ENCODE measurements at regions not wholly inside any gene's neighbourhood (a gene's known extent, or its start where the extent isn't known, plus 50 kb on each side); places are given as distances from the start of the nearest gene placed in this dataset.
A peak's percentile ranks its signal among the peaks of the same experiment; 100 is the strongest.

DNA sequence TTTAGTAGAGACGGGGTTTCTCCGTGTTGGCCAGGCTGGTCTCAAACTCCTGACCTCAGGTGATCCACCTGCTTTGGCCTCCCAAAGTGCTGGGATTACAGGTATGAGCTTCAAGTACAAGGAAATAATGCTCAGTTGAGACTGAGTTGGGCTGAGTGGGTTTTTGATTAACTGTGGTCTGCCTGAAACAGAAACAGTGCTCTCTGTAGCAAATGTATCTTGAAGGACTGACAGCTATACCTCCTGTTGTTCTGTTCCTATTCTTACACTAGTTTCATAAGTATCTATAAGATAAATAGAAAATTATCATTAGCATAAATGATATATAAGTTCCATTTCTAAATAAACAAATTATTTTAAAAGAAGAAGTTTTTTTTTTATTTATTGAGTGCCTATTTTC is 142.8 kb upstream of the PTPRK start:
- Histone ChIP-seq H3K9me3 (ENCODE audit: control insufficient read depth, low read length) (no peaks in the 10 kb centered on the region), H3K4me1 (ENCODE audit: control insufficient read depth, insufficient read depth, low read length) (peaks cover 11% of the 10 kb centered on the region), H3K9ac (ENCODE audit: low read length) (no peak overlapping the region), H3K4me3 (ENCODE audit: low read length) (no peak overlapping the region), H3K36me3 (ENCODE audit: control insufficient read depth, insufficient read depth, low read length, severe bottlenecking) (no peaks in the 10 kb centered on the region), H3K27me3 (replicated peaks; ENCODE audit: control insufficient read depth, insufficient read depth, low read length) (no peaks in the 10 kb centered on the region)
- DNase-seq (ENCODE audit: low read depth): no peak

GRCh38 chr6:128659878-128660622 is 139.7 kb upstream of the PTPRK start:
- peak; percentile 1 for DNase-seq (ENCODE audit: low read depth)
- Histone ChIP-seq H3K27me3 (replicated peaks; ENCODE audit: control insufficient read depth, insufficient read depth, low read length) (no peaks in the 10 kb centered on the region), H3K9ac (ENCODE audit: low read length) (no peak overlapping the region), H3K9me3 (ENCODE audit: control insufficient read depth, low read length) (no peaks in the 10 kb centered on the region), H3K4me1 (ENCODE audit: control insufficient read depth, insufficient read depth, low read length) (peaks cover 24% of the 10 kb centered on the region), H3K36me3 (ENCODE audit: control insufficient read depth, insufficient read depth, low read length, severe bottlenecking) (no peaks in the 10 kb centered on the region), H3K4me3 (ENCODE audit: low read length) (peak overlapping the region; percentile 29)

DNA sequence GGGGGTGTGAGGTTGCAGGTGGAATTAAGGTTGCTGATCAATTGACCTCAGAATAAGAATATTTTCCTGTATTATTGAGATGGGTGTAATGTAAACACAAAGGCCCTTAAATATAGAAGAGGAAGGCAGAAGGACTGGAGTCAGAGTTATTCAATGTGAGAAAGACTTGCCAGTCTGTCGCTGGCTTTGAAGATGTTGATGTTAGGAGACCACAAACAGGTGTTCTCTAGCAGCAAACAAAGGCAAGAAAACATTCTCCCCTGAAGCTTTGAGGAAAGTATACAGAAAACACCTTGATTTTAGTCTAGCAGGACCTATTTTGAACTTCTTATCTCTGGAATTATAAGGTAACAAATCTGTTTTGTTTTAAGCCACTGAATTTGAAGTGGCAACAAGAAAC is 138.9 kb upstream of the PTPRK start:
- Histone ChIP-seq H3K9me3 (ENCODE audit: control insufficient read depth, low read length) (no peaks in the 10 kb centered on the region), H3K9ac (ENCODE audit: low read length) (no peak overlapping the region), H3K36me3 (ENCODE audit: control insufficient read depth, insufficient read depth, low read length, severe bottlenecking) (no peaks in the 10 kb centered on the region), H3K27me3 (replicated peaks; ENCODE audit: control insufficient read depth, insufficient read depth, low read length) (no peaks in the 10 kb centered on the region), H3K4me1 (ENCODE audit: control insufficient read depth, insufficient read depth, low read length) (peaks cover 24% of the 10 kb centered on the region), H3K4me3 (ENCODE audit: low read length) (no peak overlapping the region)
- DNase-seq (ENCODE audit: low read depth): no peak

GRCh38 chr6:128657181-128657580 is 136.8 kb upstream of the PTPRK start:
- no peaks in the 10 kb centered on the region for H3K36me3 ChIP-seq (ENCODE audit: control insufficient read depth, insufficient read depth, low read length, severe bottlenecking)
- H3K27me3 ChIP-seq (replicated peaks; ENCODE audit: control insufficient read depth, insufficient read depth, low read length): no peaks in the 10 kb centered on the region
- no peak overlapping the region for H3K9ac ChIP-seq (ENCODE audit: low read length)
- no peak overlapping the region for H3K4me3 ChIP-seq (ENCODE audit: low read length)
- peaks cover 24% of the 10 kb centered on the region for H3K4me1 ChIP-seq (ENCODE audit: control insufficient read depth, insufficient read depth, low read length)
- DNase-seq (ENCODE audit: low read depth): no peak
- no peaks in the 10 kb centered on the region for H3K9me3 ChIP-seq (ENCODE audit: control insufficient read depth, low read length)

DNA sequence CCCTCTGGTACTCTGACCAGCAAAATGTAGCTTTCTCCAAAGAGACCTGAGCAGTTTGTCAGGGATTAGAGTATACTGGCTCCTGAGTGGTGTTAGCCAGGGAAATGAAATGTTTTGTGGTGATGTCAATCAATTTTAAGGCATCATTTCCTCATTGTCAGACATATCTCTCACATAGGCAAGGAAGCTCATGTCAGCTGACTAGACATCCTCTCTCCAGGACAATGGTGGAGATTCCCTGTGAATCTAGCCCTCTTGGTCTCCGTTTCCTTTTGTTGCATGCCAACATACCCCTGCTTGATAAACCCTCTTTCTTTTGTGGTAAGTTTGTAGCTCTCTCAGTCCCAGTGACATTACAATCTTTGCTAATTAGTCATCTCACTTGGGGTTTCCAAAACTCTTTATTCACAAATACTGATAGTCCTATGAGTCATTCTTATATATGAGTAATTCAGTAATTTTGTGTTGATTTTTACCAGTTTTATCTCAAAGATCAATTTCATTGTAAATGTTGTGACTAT is 135.6 kb upstream of the PTPRK start:
- Histone ChIP-seq H3K4me3 (ENCODE audit: low read length) (peak overlapping the region; percentile 8), H3K9ac (ENCODE audit: low read length) (peak overlapping the region; percentile 5), H3K27me3 (replicated peaks; ENCODE audit: control insufficient read depth, insufficient read depth, low read length) (no peaks in the 10 kb centered on the region), H3K4me1 (ENCODE audit: control insufficient read depth, insufficient read depth, low read length) (peaks cover 24% of the 10 kb centered on the region), H3K36me3 (ENCODE audit: control insufficient read depth, insufficient read depth, low read length, severe bottlenecking) (no peaks in the 10 kb centered on the region), H3K9me3 (ENCODE audit: control insufficient read depth, low read length) (no peaks in the 10 kb centered on the region)
- peak; percentile 70 for DNase-seq (ENCODE audit: low read depth)

- Histone ChIP-seq H3K9me3 (ENCODE audit: control insufficient read depth, low read length) (no peaks in the 10 kb centered on the region), H3K27me3 (replicated peaks; ENCODE audit: control insufficient read depth, insufficient read depth, low read length) (no peaks in the 10 kb centered on the region), H3K36me3 (ENCODE audit: control insufficient read depth, insufficient read depth, low read length, severe bottlenecking) (no peaks in the 10 kb centered on the region), H3K4me1 (ENCODE audit: control insufficient read depth, insufficient read depth, low read length) (no peaks in the 10 kb centered on the region), H3K4me3 (ENCODE audit: low read length) (no peak overlapping the region), H3K9ac (ENCODE audit: low read length) (no peak overlapping the region)
- no peak for DNase-seq (ENCODE audit: low read depth)
Observed at GRCh38 chr6:128648022-128648598, 127.7 kb upstream of the PTPRK start.

- Histone ChIP-seq H3K4me3 (ENCODE audit: low read length) (no peak overlapping the region), H3K9me3 (ENCODE audit: control insufficient read depth, low read length) (no peaks in the 10 kb centered on the region), H3K4me1 (ENCODE audit: control insufficient read depth, insufficient read depth, low read length) (peaks cover 29% of the 10 kb centered on the region), H3K9ac (ENCODE audit: low read length) (peak overlapping the region; percentile 43), H3K27me3 (replicated peaks; ENCODE audit: control insufficient read depth, insufficient read depth, low read length) (no peaks in the 10 kb centered on the region), H3K36me3 (ENCODE audit: control insufficient read depth, insufficient read depth, low read length, severe bottlenecking) (no peaks in the 10 kb centered on the region)
- DNase-seq (ENCODE audit: low read depth): no peak
Observed at GRCh38 chr6:128642132-128642531, 121.7 kb upstream of the PTPRK start.

- Histone ChIP-seq H3K4me3 (ENCODE audit: low read length) (no peak overlapping the region), H3K9me3 (ENCODE audit: control insufficient read depth, low read length) (no peaks in the 10 kb centered on the region), H3K9ac (ENCODE audit: low read length) (no peak overlapping the region), H3K4me1 (ENCODE audit: control insufficient read depth, insufficient read depth, low read length) (peaks cover 29% of the 10 kb centered on the region), H3K27me3 (replicated peaks; ENCODE audit: control insufficient read depth, insufficient read depth, low read length) (no peaks in the 10 kb centered on the region), H3K36me3 (ENCODE audit: control insufficient read depth, insufficient read depth, low read length, severe bottlenecking) (no peaks in the 10 kb centered on the region)
- peak; percentile 31 for DNase-seq (ENCODE audit: low read depth)
Observed at GRCh38 chr6:128641703-128642102, 121.3 kb upstream of the PTPRK start.

GRCh38 chr6:128638817-128639216 is 118.4 kb upstream of the PTPRK start:
- H3K36me3 ChIP-seq (ENCODE audit: control insufficient read depth, insufficient read depth, low read length, severe bottlenecking): no peaks in the 10 kb centered on the region
- no peak for DNase-seq (ENCODE audit: low read depth)

GRCh38 chr6:128635219-128635618 is 114.8 kb upstream of the PTPRK start:
- Histone ChIP-seq H3K27me3 (replicated peaks; ENCODE audit: control insufficient read depth, insufficient read depth, low read length) (no peaks in the 10 kb centered on the region), H3K9ac (ENCODE audit: low read length) (no peak overlapping the region), H3K4me1 (ENCODE audit: control insufficient read depth, insufficient read depth, low read length) (peaks cover 13% of the 10 kb centered on the region), H3K36me3 (ENCODE audit: control insufficient read depth, insufficient read depth, low read length, severe bottlenecking) (no peaks in the 10 kb centered on the region), H3K9me3 (ENCODE audit: control insufficient read depth, low read length) (no peaks in the 10 kb centered on the region), H3K4me3 (ENCODE audit: low read length) (no peak overlapping the region)
- DNase-seq (ENCODE audit: low read depth): no peak

More at GRCh38 chr6:128638817-128639216, 118.4 kb upstream of the PTPRK start:
- Histone ChIP-seq H3K27me3 (replicated peaks; ENCODE audit: control insufficient read depth, insufficient read depth, low read length) (no peaks in the 10 kb centered on the region), H3K9me3 (ENCODE audit: control insufficient read depth, low read length) (no peaks in the 10 kb centered on the region), H3K9ac (ENCODE audit: low read length) (no peak overlapping the region), H3K4me3 (ENCODE audit: low read length) (no peak overlapping the region), H3K4me1 (ENCODE audit: control insufficient read depth, insufficient read depth, low read length) (peaks cover 29% of the 10 kb centered on the region)

GRCh38 chr6:128632131-128632530 is 111.7 kb upstream of the PTPRK start:
- H3K27me3 ChIP-seq (replicated peaks; ENCODE audit: control insufficient read depth, insufficient read depth, low read length): no peaks in the 10 kb centered on the region
- no peak overlapping the region for H3K4me3 ChIP-seq (ENCODE audit: low read length)
- no peak for DNase-seq (ENCODE audit: low read depth)
- no peaks in the 10 kb centered on the region for H3K9me3 ChIP-seq (ENCODE audit: control insufficient read depth, low read length)
- H3K4me1 ChIP-seq (ENCODE audit: control insufficient read depth, insufficient read depth, low read length): no peaks in the 10 kb centered on the region
- H3K9ac ChIP-seq (ENCODE audit: low read length): no peak overlapping the region
- H3K36me3 ChIP-seq (ENCODE audit: control insufficient read depth, insufficient read depth, low read length, severe bottlenecking): no peaks in the 10 kb centered on the region
